KBM-7 (cell line): ENCODE measurements at regions not wholly inside any gene's neighbourhood (a gene's known extent, or its start where the extent isn't known, plus 50 kb on each side); places are given as distances from the start of the nearest gene placed in this dataset.
"Not testable (repeated sequence)": the region's sequence is repeated elsewhere in the genome, so short reads cannot be mapped to it uniquely, and the experiment has no call there.

Source experiments
- DNase-seq: peaks from one replicate; pipeline ENCODE4 v3.0.0-alpha.2; 2015
- in situ Hi-C: fragments of 300-500 bp; cut with MboI; formaldehyde crosslinking; loops from 2 replicates; pipeline ENCODE4 v1.14.3; 2020; ENCODE audit warnings: low sequenced_read_pairs, low pct_unique_long_range_greater_than_20kb, mixed read lengths

DNA sequence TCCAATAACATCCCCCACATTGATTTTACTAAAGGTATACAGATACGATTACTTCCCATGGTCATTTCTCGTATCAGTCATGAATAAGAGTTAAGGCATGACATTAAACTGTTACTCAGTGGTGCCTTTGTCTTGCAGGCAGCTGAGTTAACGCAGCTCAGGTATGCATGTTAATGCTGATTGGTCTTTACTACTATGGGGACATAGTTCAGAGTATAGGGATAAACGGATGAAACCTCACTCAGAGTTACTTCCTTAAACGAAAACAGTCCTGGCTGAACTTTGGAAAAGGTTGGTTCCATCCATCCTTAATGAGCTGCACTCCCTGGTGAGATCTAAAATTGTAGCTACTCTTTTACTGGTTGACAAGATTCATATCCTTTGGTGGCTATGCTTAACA lies 87.0 kb downstream of the ACTL7B start:
- in situ Hi-C loops = no loop called here
- DNase-seq = no peak

DNA sequence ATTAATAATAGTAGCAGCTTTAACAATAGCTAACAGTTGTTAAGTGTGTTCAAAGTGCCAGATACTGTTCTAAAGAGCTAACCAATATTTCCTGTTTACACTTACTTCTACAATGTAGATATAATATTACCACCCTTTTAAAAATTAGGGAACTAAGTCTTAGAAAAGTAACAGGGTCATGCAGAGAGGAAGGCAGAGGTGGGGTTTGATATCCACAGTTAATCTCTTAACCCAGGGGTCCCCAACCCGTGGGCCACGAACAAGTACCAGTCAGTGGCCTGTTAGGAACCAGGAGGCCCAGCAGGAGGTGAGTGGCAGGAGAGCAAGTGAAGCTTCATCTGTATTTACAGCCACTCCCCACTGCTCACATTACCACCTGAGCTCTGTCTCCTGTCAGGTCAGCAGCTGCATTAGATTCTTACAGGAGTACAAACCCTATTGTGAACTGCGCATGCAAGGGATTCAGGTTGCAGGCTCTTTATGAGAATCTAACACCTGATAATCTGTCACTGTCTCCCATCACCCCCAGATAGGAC lies 89.1 kb downstream of the ACTL7B start:
- no peak for DNase-seq
- in situ Hi-C loops = no loop called here

DNA sequence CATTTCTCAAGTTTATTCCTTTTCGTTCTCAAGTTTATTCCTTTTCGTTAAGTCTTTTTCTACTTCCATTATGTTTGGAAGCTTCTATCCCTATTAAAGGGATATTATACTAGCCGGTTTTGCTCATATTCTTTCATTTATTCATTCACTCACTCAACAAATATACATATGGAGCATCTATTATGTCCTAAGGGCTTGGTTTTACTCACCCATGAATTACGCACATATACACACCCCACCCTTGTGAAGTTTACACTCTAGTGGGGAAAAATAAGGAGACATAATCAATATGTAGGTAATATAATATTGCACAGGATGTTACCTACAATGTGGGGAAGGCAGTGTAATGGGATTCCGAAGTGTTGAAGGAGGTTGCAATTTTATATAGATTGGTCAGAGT lies 90.5 kb downstream of the ACTL7B start:
- in situ Hi-C loops = no loop called here
- DNase-seq = no peak

DNA sequence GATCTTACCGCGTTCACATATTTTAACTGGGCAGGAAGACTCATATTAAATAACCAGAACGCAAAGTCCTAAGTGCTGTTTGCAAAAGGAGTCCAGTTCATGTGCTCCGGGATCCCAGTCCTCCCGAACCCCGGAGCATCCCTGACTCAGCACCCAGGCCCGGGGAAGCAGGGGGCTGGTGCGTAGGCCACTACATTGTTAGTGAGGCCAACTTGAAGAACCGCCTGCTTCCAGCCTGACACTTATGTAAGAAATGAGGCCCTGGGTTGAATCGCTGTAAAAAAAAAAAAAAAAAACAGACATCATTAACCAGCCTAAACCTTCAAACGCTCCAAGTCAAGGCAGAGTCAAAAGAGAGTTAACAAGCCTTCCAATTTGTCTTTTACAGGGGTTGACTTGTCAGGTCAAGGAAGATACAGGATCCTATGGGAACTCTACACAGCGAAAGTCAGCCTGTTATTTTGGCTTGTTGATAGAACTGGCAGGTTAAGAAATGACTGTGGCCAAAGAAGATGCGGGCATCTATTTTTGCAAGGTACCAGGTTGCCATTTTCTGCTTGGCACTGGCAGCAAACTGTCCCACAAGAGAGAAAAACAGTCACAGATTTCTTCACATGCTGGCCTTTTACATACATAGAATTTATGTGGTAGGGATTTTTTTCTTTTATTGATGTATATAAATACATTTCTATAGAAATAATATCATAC lies 93.3 kb downstream of the ACTL7B start:
- in situ Hi-C loops = no loop called here
- DNase-seq = no peak

DNA sequence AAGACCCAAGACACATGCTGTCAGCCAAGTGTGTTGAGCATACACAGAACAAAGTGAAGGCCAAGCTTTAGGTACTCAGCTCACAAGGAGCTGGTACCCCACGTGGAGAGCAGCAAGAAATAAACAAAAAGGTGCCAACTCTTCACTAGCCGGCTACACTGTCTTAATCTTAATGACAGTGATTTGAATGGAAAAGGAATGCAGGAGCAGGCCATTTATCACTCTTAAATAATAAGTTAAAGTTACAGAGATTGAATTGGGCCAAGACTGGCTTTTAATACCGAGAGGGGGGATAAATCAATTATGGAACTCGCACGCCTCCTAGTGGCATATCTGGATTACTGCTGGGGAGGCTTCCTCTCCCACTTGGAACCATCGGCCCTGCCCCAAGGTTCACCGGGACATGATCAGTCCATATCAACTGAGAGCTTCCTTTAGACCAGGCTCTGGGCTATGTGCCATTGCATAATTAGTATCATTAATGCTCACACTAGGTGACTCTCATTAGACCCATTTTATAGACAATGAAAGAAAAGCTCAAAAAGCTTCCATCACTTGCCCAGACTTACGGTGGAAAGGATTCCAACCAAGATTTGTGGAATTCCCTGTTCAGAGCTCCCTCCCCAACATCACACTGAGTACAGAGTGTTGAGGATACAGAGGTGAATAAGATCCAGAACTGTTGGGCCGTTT lies 94.0 kb downstream of the ACTL7B start:
- DNase-seq = peak; percentile 64
- in situ Hi-C loops = no loop called here

DNA sequence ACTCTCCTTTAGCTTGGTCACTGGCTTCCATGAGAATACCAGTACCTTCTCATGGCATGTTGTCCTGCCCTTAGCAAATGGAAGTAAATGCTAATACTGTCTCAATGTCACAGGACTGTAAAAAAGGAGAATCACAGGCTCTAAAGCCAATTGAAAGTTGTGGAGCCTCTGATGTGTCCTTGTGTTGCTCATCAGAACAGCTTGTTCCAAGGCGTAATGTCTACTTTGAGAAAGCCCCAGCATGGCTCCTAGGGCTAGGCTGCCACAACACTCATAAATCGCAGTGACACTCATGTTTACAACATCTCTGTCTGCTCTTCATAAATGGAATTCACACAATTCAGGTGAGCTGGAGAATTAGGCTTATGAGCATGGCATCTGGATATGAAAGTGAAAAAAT lies 94.9 kb downstream of the ACTL7B start:
- in situ Hi-C loops = no loop called here
- no peak for DNase-seq

DNA sequence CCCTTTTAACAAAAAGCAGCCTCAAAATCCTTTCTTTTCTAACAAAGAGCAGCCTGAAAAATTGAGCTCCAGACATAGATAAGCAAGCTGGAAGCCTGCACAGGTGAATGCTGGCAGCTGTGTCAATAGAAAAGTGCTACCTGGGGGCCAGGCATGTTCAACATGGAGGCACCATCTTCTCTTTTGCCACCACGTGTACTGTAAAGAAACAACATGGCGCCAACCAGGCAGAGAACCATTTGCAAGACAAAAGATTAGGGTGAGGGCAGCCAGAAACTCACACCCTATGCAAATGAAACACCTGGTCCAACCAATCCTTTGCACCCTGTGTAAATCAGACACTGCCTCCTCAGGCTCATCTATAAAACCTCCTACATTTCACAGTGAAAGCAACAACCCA lies 96.0 kb downstream of the ACTL7B start:
- in situ Hi-C loops = no loop called here
- no peak for DNase-seq

DNA sequence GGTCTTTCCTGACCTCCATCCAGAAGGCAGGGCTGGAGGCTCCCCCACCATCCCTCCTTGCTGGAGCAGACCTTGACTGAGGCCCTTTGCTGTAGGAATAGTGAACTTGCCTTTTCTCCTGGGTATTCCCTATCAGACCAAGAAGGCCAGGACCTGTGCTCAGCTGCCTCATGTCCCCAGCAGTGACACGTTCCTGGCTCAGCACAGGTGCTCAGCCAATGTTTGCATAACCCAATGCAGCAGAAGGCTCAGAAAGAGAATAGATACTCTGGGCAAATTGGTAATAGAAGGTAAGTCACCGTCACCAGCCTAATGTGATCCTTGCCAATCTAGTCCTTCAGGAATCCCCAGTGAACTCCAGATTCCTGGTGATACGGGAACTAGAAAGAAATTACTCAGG lies 96.4 kb downstream of the ACTL7B start:
- in situ Hi-C loops = no loop called here
- no peak for DNase-seq

DNA sequence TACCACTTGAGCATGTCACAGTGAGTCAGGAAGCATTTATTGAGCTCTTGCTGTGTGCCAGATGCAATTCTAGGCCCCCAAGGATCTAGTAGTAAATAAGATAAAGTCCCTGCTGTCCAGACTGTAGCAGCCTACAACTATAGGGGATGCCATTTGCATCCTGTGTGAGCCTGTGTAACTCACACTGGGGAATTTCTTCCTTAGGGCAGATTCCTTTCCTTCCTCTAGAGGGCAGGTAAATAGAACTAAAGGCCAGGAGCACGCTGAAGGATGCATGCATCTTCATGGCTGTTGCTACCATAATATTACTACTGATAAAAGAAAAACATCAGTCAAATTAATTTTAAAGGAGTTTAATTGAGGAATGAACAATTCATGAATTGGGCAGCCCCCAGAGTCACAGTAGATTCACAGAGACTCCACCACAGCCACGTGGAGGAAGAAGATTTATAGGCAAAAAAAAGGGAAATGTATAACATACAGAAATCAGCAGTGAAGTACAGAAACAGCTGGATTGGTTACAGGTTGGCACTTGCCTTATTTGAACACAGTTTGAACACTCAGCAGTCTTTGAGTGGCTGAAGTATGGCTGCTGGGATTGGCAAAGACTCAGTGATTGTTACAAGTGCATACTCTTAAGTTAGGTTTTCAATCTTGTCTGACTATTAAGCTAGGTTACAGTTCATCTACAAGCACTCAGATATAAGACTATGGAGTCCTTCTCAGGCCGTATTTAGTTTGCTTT lies 98.9 kb downstream of the ACTL7B start:
- in situ Hi-C loops = no loop called here
- DNase-seq = peak; percentile 3

DNA sequence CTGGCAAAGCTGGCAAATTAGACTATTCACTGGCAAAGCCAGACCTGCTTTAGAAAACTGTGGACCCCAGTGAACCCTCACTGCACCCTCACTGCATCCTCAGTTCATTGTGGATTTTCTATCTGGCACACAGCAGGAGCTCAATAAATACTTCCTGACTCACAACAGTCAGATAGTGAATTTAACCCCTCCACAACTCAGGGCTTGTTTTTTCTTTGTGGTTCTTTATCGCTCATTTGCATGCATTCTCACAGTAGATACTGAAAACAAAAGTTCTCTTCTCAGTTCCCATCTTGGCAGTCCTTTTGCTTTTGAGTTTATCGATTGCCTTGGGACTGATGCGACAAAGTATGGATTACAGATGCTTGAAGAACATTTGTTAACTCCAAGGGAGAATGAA lies 99.8 kb downstream of the ACTL7B start:
- no peak for DNase-seq
- in situ Hi-C loops = no loop called here

DNA sequence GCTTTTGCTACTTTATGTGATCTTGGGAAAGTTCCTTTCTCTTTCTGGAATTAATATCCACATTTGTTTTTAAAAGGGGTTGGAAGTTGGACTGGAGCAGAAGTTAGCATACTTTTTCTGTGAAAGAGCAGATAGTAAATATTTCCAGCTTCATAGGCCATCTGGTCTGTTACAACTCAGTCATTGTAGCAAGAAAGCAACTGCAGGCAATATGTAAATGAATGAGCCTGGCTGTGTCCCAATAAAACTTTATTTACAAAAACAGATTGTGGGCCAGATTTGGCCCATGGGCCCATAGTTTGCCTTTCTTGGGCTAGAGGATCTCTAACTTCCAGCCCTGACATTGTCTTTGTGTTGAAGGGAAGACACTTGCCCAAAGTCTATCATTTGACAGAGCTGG lies 104.4 kb downstream of the ACTL7B start:
- in situ Hi-C loops = no loop called here
- DNase-seq = no peak

DNA sequence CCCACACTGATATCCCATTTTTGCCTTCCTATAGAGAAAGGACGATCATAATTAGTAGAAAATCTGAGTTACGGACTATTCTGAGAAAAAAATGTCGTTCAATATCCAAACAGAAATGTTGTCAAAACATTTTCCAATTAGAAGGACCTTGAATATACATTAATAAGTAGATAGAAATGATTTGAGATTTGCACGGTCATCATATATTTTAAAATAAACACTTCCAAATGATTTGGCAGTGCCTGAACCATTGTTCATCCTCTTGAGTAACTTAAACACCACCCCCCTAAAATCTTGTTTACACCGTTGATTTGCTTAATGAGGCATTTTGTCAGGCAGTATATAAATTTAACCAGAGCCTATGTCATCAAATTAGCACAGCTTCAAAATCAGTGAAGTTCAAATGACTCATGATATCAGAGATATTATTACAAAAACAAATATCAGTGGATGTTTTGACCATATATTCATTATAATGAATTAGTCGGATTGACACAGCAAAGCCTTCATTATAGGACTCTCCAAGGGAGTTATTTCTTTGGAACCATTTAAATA lies 105.0 kb downstream of the ACTL7B start:
- in situ Hi-C loops = no loop called here
- DNase-seq = no peak

DNA sequence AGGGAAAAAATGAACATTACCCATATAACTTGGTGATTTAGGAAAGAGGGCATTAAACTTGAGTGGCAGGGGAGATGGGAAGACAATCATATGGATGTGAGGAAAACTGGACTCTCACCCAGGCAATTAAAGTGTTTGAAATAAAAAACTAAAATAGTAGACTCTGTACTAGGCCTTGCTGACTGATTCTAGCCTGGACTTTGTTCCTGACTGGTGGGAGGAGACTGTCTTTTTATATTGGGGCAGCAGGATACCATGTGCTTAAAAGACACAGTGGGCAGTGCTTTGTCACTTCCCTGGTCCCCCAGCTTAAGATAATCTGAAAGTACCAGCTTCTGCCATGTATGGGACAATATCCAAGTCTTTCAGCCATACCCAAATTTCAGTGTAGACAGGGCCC lies 107.0 kb downstream of the ACTL7B start:
- no peak for DNase-seq
- in situ Hi-C loops = no loop called here

DNA sequence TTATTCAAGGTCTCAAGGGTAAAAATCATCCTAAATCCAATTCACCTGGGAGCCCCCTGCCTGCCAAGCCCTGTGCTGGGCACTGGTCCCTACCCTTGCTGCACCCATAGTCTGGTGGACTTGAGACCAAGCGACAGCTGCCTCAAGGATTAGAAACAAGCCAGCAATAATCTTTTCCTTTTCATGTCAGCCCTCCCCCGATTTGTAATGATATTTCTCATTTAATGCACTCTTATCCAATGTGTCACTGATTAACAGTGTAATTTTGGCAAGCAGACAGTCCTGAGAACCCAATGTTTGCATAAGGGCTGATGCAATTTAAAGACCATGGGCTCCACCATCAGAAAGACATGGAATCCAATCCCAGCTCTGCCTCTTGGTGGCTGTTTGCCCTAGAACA lies 108.9 kb downstream of the ACTL7B start:
- in situ Hi-C loops = no loop called here
- DNase-seq = no peak

DNA sequence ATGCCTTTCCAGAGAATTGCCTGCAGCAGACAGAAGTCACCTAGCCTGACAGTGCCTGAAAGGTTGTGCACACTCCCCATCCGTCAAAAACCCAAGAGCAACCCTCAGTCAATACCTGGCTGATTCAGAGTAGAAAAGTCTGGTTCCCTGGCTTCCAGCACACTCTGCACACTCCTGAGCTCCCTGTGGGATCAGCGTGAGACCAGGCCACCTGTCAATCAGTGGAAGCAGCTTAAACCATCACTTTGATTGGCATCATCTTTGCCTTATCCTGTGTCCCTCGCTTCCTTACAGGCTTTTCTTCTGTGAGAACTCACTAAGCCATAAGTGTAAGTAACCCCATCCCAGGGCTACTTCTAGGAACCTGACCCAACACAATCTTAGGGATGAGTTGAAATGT lies 109.8 kb downstream of the ACTL7B start:
- in situ Hi-C loops = no loop called here

DNA sequence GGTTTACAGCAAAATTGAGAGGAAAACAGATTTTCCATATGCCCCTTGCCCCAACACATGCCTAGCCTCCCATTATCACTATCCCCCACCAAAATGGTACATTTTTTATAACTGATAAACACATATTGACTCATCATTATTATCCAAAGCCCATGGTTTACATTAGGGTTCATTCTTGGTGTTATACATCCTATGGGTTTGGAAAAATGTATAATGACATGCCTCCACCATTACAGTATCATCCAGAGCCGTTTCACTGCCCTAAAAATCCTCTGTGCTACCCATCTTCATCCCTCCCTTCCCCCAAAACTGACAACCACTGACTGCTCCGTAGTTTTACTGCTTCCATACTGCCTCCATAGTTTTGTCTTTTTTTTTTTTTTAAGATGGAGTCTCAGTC lies 111.1 kb downstream of the ACTL7B start:
- DNase-seq = no peak
- in situ Hi-C loops = no loop called here

More for the DNA sequence above, 109.8 kb downstream of the ACTL7B start:
- DNase-seq = no peak

DNA sequence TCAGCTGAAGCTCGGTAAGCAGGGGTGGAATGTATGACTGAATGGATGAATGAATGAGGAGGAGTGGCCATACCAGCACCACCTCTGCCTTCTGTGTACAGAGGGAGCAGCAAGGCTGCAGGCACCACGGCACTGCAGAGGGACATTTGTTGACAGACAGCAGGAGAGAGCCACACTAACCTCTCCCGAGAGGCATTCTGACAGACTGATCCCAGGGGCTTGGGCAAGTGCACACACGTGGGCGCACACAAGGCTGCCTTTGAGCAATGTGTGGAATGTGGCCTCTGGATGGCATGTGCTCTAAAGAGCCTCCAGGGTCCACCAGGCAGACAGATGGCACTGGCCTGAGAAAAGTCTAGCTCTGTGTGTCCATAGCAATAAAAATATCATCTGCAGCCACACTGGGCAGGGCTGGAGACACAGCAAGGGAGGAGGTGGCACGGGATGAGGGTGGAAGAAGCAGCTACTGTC lies 111.8 kb downstream of the ACTL7B start:
- no peak for DNase-seq
- in situ Hi-C loops = no loop called here

DNA sequence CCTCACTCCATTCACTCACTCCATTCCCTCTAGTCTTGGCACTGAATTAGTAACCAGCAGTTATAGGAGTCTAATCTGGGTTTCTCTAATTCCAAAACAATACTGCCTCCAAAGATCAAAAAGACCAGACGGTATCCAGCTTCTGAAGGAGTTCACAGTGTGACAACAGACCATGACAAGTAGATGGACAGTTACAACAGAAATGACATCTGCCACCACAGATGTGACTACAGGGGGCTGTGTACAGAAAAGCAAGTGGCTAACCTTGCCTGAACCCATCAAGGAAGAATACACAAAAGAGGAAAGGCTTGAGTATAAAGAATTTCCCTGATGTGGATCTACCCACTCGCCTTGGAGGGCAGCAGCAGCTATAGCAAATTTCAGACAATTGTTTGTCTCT lies 112.4 kb downstream of the ACTL7B start:
- no peak for DNase-seq
- in situ Hi-C loops = no loop called here

DNA sequence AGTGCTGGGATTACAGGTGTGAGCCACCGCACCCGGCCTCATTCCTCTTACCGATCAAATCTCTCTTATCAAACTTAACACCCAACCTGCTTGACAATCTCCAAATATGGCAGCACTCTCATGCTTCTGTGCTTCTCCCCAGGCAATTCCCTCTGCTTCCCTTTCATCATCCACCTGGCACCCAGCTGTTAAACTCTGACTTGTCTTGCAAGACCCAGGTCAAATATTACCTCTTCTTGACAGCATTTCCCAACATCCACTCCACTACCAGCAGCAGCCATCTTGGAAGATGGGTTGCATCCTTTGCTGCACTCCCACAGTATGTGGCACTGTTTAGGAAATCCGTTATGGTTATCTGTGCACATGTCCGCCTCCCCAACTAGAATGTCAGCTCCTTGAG lies 113.6 kb downstream of the ACTL7B start:
- no peak for DNase-seq
- in situ Hi-C loops = no loop called here

DNA sequence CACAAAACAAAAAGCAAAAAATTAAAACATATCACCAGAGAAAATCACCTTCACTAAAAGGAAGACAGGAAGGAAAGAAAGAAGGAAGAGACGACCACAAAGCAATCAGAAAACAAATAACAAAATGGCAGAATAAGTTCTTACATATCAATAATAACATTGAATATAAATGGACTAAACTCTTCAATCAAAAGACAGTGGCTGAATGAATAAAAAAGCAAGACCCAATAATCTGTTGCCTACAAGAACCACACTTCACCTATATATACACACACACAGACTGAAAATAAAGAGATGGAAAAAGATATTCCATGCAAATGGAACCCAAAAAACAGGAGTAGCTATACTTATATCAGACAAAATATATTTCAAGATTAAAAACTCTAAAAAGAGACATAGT lies 124.5 kb downstream of the ACTL7B start:
- DNase-seq, in situ Hi-C loops: not testable (repeated sequence)
